ENCODE measurements at regions not wholly inside any gene's neighbourhood (a gene's known extent, or its start where the extent isn't known, plus 50 kb on each side); places are given as distances from the start of the nearest gene placed in this dataset.

GRCh38 chr5:102138243-102138653 is 157.8 kb downstream of the SLCO4C1 start (continued):
- no peak for TF ChIP-seq ZNF142 (CRISPR knock-in tag; IDR thresholded peaks at IDR 0.05)
- TF ChIP-seq CREBL2 (CRISPR knock-in tag; IDR thresholded peaks at IDR 0.05; ENCODE audit: borderline replicate concordance) = no peak
- no peak for TF ChIP-seq SP140L (CRISPR knock-in tag; IDR thresholded peaks at IDR 0.05; ENCODE audit: borderline replicate concordance)
- no peak for TF ChIP-seq NPAS2 (CRISPR knock-in tag; IDR thresholded peaks at IDR 0.05; ENCODE audit: borderline replicate concordance)
- peak; percentile 34; the same call in 1 of the 2 replicates for TF ChIP-seq GATAD1 (CRISPR knock-in tag; IDR thresholded peaks at IDR 0.05)
- TF ChIP-seq POLR2G (IDR thresholded peaks at IDR 0.05; ENCODE audit: low read depth, low read length) = no peak
- no peak for TF ChIP-seq ZNF615 (CRISPR knock-in tag; IDR thresholded peaks at IDR 0.05; ENCODE audit: borderline replicate concordance)
- TF ChIP-seq, protein P1, sequence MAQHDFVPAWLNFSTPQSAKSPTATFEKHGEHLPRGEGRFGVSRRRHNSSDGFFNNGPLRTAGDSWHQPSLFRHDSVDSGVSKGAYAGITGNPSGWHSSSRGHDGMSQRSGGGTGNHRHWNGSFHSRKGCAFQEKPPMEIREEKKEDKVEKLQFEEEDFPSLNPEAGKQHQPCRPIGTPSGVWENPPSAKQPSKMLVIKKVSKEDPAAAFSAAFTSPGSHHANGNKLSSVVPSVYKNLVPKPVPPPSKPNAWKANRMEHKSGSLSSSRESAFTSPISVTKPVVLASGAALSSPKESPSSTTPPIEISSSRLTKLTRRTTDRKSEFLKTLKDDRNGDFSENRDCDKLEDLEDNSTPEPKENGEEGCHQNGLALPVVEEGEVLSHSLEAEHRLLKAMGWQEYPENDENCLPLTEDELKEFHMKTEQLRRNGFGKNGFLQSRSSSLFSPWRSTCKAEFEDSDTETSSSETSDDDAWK (CRISPR knock-in tag; IDR thresholded peaks at IDR 0.05) = no peak
- peak; percentile 59; the same call in 1 of the 2 replicates for TF ChIP-seq CBX5 (CRISPR knock-in tag; IDR thresholded peaks at IDR 0.05; ENCODE audit: borderline replicate concordance)
- no peak for TF ChIP-seq AGO1 (IDR thresholded peaks at IDR 0.05; ENCODE audit: low read depth, low read length, poor library complexity, severe bottlenecking)
- no peak for TF ChIP-seq SNAI1 (CRISPR knock-in tag; IDR thresholded peaks at IDR 0.05; ENCODE audit: borderline replicate concordance)
- TF ChIP-seq CCAR2 (optimal IDR thresholded peaks at IDR 0.05; ENCODE audit: low read depth, low read length) = no peak
- TF ChIP-seq ZFP62 (CRISPR knock-in tag; IDR thresholded peaks at IDR 0.05) = no peak
- no peak for TF ChIP-seq CHD2 (IDR thresholded peaks at IDR 0.05; ENCODE audit: low read depth, low read length)
- TF ChIP-seq ATF7 (IDR thresholded peaks at IDR 0.05) = no peak
- no peak for TF ChIP-seq ATF7 (CRISPR knock-in tag; IDR thresholded peaks at IDR 0.05)
- no peak for TF ChIP-seq TSC22D2 (CRISPR knock-in tag; IDR thresholded peaks at IDR 0.05; ENCODE audit: borderline replicate concordance)
- TF ChIP-seq ZNF264 (CRISPR knock-in tag; IDR thresholded peaks at IDR 0.05) = peak; percentile 66; the same call in 1 of the 2 replicates
- no peak for TF ChIP-seq ZBTB14 (CRISPR knock-in tag; IDR thresholded peaks at IDR 0.05)
- TF ChIP-seq ZNF44 (CRISPR knock-in tag; IDR thresholded peaks at IDR 0.05) = no peak
- TF ChIP-seq, protein P2, sequence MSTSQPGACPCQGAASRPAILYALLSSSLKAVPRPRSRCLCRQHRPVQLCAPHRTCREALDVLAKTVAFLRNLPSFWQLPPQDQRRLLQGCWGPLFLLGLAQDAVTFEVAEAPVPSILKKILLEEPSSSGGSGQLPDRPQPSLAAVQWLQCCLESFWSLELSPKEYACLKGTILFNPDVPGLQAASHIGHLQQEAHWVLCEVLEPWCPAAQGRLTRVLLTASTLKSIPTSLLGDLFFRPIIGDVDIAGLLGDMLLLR (CRISPR knock-in tag; IDR thresholded peaks at IDR 0.05) = no peak
- no peak for TF ChIP-seq SSRP1 (CRISPR knock-in tag; IDR thresholded peaks at IDR 0.05)
- no peak for TF ChIP-seq MTA3 (CRISPR knock-in tag; IDR thresholded peaks at IDR 0.05)
